ENCODE measurements at regions not wholly inside any gene's neighbourhood (a gene's known extent, or its start where the extent isn't known, plus 50 kb on each side); places are given as distances from the start of the nearest gene placed in this dataset.

DNA sequence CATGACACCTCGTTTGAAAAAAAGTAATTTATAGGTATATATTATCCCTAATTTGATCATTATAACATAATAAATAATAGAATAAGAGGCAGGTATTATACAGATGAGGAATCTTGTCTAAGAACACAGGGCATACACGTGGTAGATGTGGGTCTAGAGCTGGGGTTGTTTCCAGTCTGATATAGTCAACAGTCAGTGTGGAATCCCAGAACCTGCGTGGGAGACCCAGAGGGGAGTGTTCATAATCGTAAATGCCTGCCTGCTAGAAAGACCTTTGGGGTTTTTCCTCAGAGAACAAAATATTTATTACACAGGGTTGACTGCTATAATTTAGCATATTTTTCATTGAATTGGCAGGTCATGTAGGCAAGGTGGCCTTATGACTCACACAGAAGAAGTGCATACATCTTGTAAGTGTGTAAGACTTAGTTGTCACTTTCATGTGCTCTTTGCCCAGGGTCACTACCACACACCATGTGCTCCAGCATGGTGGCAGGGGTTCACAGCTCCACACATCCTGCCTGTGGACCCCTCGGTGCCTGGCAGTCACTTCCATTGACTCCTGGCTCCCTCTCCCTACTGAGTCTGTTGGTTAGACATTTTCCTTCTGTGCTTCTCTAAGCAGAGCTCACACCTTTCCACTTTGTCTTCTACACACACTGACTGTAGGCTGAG lies 94.9 kb upstream of the IKZF1 start:
- DNase-seq (ENCODE audit: low spot score) = no peak

- no peak for DNase-seq (ENCODE audit: low spot score)
These were observed 96.0 kb upstream of the IKZF1 start for GRCh38 chr7:50208378-50208982.

GRCh38 chr7:50207686-50208255 lies 96.7 kb upstream of the IKZF1 start:
- no peak for DNase-seq (ENCODE audit: low spot score)

DNA sequence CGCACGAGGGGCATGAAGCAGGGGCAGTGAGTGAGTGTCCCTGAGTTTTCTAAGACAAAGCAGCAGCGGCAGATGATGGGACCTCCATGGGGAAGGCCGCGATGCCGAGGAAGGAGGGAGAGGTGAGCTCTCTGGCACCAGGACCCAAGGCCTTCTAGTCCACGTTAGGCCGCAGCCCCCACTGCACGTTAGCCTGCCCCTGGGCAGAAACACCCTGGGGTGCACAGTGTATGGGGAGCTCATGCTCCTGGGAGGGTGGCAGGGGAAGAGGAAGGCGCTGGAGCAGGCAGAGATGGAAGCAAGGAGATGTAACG lies 97.3 kb upstream of the IKZF1 start:
- no peak for DNase-seq (ENCODE audit: low spot score)

- DNase-seq (ENCODE audit: low spot score) = no peak
These were observed 97.9 kb upstream of the IKZF1 start for GRCh38 chr7:50206453-50207250.

DNA sequence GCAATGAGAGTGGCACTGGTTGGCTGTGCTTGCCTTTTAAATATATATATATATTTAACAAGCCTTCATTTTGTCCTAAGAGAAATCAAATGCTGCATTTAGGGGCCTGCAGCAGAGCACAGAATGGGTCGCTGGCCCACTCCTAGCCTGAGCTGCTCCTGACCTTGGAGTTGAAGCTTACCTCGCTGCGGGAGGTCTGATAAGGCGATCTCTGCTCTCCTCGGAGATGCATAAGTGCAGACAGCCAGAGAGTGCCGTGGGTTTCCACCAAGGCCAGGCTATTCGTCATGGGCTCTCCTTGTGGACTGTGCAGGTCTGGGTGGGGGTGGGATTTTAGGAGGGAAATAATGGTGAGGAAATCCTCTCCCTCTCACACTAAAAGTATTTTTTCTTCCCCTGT lies 99.5 kb upstream of the IKZF1 start:
- DNase-seq (ENCODE audit: low spot score) = no peak

- DNase-seq (ENCODE audit: low spot score) = no peak
These were observed 99.9 kb upstream of the IKZF1 start for GRCh38 chr7:50204581-50204980.

DNA sequence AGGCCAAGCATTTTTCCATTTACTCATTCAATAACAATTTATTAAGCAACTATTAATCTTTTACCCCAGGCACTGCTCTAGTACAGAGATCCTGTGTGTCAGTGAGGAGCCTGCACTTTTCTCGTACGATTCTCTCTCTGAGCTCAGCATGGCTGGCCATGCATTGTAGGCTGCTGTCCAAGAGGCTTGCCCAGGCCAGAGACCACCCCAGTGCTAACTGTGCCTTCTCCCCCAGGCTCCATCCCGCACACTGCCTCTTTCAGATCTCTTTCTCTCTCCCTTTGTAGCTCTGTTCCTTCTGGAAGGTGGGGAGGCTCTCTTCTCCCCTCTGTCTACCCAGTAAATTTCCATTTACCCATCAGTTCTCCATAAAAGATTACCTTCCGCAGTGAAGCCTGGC lies 101.0 kb upstream of the IKZF1 start:
- DNase-seq (ENCODE audit: low spot score) = no peak

- no peak for DNase-seq (ENCODE audit: low spot score)
These were observed 102.4 kb upstream of the IKZF1 start for GRCh38 chr7:50202052-50202555.

DNA sequence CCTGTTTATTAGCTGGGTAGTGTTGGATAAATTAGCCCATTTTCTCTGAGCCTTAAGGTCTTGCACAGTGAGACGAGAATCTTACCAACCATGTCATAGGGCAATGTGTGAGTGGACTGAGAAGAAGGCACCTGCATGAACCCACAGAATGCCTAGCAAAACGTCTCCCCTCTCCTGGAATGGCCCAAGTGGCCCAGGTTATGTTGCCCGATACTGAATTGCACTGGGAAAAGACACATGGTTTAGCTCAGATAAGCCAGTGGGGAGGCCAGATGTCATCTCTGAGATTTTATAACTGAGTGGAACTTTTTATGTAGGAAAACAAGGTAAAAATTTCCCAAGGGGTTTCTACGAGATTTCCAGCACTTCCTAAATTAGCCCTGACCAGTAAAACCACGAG lies 104.7 kb upstream of the IKZF1 start:
- DNase-seq (ENCODE audit: low spot score) = no peak

DNA sequence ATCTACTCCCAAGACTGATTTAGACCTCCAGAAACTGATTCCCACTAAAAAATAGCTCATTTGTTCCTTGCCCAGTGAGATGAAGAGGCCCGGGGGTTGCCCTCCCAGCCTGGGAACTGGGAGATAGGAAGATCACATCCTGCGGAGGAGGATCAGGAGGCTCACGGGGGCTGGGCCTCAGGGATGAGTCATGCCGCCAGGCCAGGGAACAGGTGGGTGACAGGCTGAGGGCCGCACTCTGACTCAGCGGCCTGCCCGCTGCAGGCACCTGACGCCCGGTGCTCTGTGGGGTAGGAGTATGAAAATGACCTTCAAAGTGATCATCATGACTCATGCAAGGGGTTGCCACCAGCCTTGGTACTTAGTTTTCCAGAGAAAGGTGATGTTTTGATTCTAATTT lies 104.5 kb upstream of the ZPBP start:
- no peak for DNase-seq (ENCODE audit: low spot score)

DNA sequence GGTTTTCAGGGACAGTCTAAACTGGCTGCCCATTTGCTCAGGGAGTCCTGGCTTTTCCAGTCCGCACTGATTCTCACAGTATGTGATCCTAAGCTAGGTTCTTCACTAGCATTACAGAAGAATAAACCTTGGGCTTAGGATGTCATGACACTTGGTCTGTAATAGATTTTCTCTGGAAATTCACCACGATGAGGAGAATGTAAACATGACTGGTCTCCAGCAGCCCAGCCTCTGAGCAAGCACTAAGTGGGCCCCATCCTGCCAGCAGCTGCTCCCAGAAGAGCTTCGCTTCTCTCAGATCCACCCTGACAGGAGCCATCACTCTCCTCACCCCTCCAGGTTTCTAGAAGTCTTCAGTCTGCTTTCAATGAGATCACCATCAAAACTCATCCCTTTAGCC lies 103.7 kb upstream of the ZPBP start:
- no peak for DNase-seq (ENCODE audit: low spot score)

- DNase-seq (ENCODE audit: low spot score) = no peak
These were observed 97.7 kb upstream of the ZPBP start for GRCh38 chr7:50190776-50191175.

- no peak for DNase-seq (ENCODE audit: low spot score)
These were observed 96.3 kb upstream of the ZPBP start for GRCh38 chr7:50189371-50189770.

- no peak for DNase-seq (ENCODE audit: low spot score)
These were observed 93.1 kb upstream of the ZPBP start for GRCh38 chr7:50185951-50186682.

DNA sequence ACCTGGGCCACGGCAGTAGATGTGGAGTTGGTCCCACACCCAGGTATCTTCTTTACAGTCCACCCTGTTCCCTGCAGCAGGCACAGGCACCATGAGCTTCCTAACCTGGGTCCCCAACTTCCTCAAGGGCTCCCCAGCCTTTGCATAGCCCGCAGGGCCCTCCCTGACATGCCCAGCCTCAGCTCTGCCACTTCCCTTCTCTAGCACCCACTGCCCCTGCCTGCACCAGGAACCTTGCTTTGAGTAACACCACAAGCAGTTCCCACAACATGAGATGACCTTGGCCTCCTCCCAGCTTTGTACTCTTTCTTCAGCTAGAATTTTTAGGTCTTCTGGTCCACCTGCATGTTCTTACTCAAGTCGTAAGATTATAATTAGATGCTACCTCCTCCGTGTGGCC lies 92.2 kb upstream of the ZPBP start:
- no peak for DNase-seq (ENCODE audit: low spot score)

- DNase-seq (ENCODE audit: low spot score) = no peak
These were observed 91.4 kb upstream of the ZPBP start for GRCh38 chr7:50184271-50184990.

DNA sequence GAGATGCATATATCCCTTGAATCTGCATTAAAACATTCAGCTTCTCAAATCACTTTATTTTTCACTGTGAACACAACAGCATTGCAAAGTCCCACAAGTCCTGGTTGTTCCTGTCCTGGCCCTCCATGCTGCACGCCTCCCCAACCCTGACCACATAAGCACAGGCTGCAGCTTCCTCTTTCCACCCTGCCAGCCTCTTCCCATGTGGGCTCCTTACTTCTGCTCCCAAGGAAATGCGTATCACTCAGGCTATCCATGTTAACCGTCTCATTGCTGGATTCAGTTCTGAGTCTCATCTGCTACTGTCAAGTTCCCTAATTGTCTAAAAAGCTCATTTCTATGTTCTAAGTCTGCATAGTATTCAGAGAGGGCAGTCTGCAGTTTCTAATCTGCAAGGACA lies 89.7 kb upstream of the ZPBP start:
- DNase-seq (ENCODE audit: low spot score) = no peak

- no peak for DNase-seq (ENCODE audit: low spot score)
These were observed 88.0 kb upstream of the ZPBP start for GRCh38 chr7:50181081-50181480.

GRCh38 chr7:50178166-50178565 lies 85.1 kb upstream of the ZPBP start:
- no peak for DNase-seq (ENCODE audit: low spot score)

GRCh38 chr7:50174948-50175347 lies 81.9 kb upstream of the ZPBP start:
- no peak for DNase-seq (ENCODE audit: low spot score)
